Esophagus muscularis mucosa (tissue), 3 donors: ENCODE measurements at regions not wholly inside any gene's neighbourhood (a gene's known extent, or its start where the extent isn't known, plus 50 kb on each side); places are given as distances from the start of the nearest gene placed in this dataset.

Source experiments
- CTCF ChIP-seq, 3 experiments: fragments of 200-600 bp in 2 of 3; fragments of 450-650 bp in 1 of 3; sonication (generic) in 2 of 3; IDR thresholded peaks; one replicate each; pipeline ENCODE4 v1.5.1; 2017 to 2019; ENCODE audit warnings: antibody characterized with exemption in 3 of 3, mild to moderate bottlenecking in 2 of 3, moderate library complexity in 1 of 3
- POLR2AphosphoS5 ChIP-seq, 2 donors: sonication (generic); formaldehyde crosslinking; IDR thresholded peaks; one replicate each; pipeline ENCODE4 v1.6.1; 2017; ENCODE audit warnings: antibody characterized with exemption in 2 of 2

GRCh38 chr7:128145191-128145590 lies 95.9 kb upstream of the LEP start:
- TF ChIP-seq POLR2AphosphoS5 (IDR thresholded peaks at IDR 0.05) (no peak), CTCF (IDR thresholded peaks at IDR 0.05) (no peak)
